ENCODE measurements at regions not wholly inside any gene's neighbourhood (a gene's known extent, or its start where the extent isn't known, plus 50 kb on each side); places are given as distances from the start of the nearest gene placed in this dataset.

GRCh38 chr2:225340923-225341322, 58.6 kb upstream of the NYAP2 start:
- DNase-seq, result no peak

- no peak for DNase-seq
These were observed 62.3 kb upstream of the NYAP2 start for GRCh38 chr2:225337183-225337582.

- DNase-seq, result peak; percentile 78 to 95
These were observed 65.0 kb upstream of the NYAP2 start for GRCh38 chr2:225334514-225334913.

GRCh38 chr2:225328192-225328591, 71.3 kb upstream of the NYAP2 start:
- no peak for DNase-seq

- no peak for DNase-seq
These were observed 72.5 kb upstream of the NYAP2 start for GRCh38 chr2:225326969-225327368.

GRCh38 chr2:225319872-225320271, 79.6 kb upstream of the NYAP2 start:
- no peak for DNase-seq

GRCh38 chr2:225318440-225318839, 81.1 kb upstream of the NYAP2 start:
- no peak for DNase-seq

- DNase-seq, result no peak
These were observed 82.3 kb upstream of the NYAP2 start for GRCh38 chr2:225317186-225317585.

- DNase-seq, result peak; percentile 22 to 79
These were observed 88.8 kb upstream of the NYAP2 start for GRCh38 chr2:225310745-225311144.

- no peak for DNase-seq
These were observed 90.0 kb upstream of the NYAP2 start for GRCh38 chr2:225309516-225309915.

GRCh38 chr2:225296951-225297350, 102.6 kb upstream of the NYAP2 start:
- DNase-seq, result no peak

- DNase-seq, result no peak
These were observed 104.4 kb upstream of the NYAP2 start for GRCh38 chr2:225295102-225295501.

GRCh38 chr2:225293638-225294037, 105.9 kb upstream of the NYAP2 start:
- DNase-seq, result no peak

GRCh38 chr2:225290757-225291400, 108.6 kb upstream of the NYAP2 start:
- no peak for DNase-seq

- DNase-seq, result no peak
These were observed 109.9 kb upstream of the NYAP2 start for GRCh38 chr2:225289659-225290058.

- no peak for DNase-seq
These were observed 110.5 kb upstream of the NYAP2 start for GRCh38 chr2:225288986-225289385.

GRCh38 chr2:225282858-225283710, 116.4 kb upstream of the NYAP2 start:
- peak; percentile 62 to 64 for DNase-seq

- DNase-seq, result no peak
These were observed 123.3 kb upstream of the NYAP2 start for GRCh38 chr2:225276207-225276606.

GRCh38 chr2:225275443-225275842, 124.1 kb upstream of the NYAP2 start:
- no peak for DNase-seq

- DNase-seq, result peak; percentile 70 to 89
These were observed 124.8 kb upstream of the NYAP2 start for GRCh38 chr2:225274751-225275150.

GRCh38 chr2:225272173-225272572, 127.3 kb upstream of the NYAP2 start:
- DNase-seq, result peak; percentile 2 to 24

GRCh38 chr2:225270861-225271260, 128.6 kb upstream of the NYAP2 start:
- peak; percentile 26 to 66 for DNase-seq

- peak in 1 of 2 experiments; percentile 38 for DNase-seq
These were observed 129.5 kb upstream of the NYAP2 start for GRCh38 chr2:225270053-225270452.

- DNase-seq, result no peak
These were observed 145.1 kb upstream of the NYAP2 start for GRCh38 chr2:225254363-225254762.

Data from NCI-H2081 (cell line).